ENCODE measurements at regions not wholly inside any gene's neighbourhood (a gene's known extent, or its start where the extent isn't known, plus 50 kb on each side); places are given as distances from the start of the nearest gene placed in this dataset.

DNA sequence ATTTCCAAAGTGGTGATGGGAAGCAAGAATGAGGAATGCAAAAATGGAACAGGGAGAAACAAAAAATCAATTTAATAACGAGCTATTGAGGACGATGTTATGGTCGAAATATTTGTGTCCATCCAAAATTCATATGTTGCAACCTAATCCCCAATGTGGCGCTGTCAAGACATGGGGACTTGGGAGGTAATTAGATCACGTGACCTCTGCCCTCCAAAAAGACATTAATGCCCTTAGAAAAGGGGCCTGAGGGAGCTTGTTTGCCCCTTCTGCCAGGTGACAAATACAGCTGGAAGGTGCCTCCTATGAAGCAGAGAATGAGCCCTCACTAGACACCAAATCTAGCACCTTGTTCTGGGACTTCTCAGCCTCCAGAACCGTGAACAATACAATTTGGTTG is 315.2 kb upstream of the CDH9 start:
- TF ChIP-seq, protein P1, sequence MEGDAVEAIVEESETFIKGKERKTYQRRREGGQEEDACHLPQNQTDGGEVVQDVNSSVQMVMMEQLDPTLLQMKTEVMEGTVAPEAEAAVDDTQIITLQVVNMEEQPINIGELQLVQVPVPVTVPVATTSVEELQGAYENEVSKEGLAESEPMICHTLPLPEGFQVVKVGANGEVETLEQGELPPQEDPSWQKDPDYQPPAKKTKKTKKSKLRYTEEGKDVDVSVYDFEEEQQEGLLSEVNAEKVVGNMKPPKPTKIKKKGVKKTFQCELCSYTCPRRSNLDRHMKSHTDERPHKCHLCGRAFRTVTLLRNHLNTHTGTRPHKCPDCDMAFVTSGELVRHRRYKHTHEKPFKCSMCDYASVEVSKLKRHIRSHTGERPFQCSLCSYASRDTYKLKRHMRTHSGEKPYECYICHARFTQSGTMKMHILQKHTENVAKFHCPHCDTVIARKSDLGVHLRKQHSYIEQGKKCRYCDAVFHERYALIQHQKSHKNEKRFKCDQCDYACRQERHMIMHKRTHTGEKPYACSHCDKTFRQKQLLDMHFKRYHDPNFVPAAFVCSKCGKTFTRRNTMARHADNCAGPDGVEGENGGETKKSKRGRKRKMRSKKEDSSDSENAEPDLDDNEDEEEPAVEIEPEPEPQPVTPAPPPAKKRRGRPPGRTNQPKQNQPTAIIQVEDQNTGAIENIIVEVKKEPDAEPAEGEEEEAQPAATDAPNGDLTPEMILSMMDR (IDR thresholded peaks at IDR 0.05) = no peak
- TF ChIP-seq POLR2A (IDR thresholded peaks at IDR 0.05) = no peak

Measured in testis (tissue), 2 donors.